ENCODE measurements at regions not wholly inside any gene's neighbourhood (a gene's known extent, or its start where the extent isn't known, plus 50 kb on each side); places are given as distances from the start of the nearest gene placed in this dataset.

DNA sequence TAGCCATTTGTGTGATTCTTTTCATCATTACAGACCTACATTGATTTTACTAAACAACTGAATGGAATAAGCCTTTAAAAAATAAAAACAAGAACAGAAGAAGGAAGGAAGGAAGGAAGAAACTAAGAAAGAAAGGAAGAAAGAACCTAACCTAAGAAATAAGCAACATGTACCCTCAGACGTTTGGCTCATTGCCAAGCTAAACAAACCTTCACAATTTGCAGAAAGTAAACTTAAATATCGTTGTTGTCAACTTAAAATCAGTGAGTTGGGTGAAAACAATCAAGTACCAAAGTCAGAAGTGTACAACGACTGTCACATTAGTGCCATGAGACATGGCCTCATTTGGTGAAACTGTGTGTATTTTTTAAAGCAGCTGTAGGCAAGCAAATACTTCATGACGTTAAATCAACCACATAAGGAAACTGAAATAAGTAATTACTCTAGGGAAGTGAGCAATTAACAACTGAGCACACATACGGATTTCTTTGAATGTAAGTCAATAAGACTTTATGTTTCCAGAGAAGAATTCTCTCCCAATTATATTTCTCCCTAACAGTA lies 313.1 kb upstream of the TMPRSS15 start:
- TF ChIP-seq, protein P1, sequence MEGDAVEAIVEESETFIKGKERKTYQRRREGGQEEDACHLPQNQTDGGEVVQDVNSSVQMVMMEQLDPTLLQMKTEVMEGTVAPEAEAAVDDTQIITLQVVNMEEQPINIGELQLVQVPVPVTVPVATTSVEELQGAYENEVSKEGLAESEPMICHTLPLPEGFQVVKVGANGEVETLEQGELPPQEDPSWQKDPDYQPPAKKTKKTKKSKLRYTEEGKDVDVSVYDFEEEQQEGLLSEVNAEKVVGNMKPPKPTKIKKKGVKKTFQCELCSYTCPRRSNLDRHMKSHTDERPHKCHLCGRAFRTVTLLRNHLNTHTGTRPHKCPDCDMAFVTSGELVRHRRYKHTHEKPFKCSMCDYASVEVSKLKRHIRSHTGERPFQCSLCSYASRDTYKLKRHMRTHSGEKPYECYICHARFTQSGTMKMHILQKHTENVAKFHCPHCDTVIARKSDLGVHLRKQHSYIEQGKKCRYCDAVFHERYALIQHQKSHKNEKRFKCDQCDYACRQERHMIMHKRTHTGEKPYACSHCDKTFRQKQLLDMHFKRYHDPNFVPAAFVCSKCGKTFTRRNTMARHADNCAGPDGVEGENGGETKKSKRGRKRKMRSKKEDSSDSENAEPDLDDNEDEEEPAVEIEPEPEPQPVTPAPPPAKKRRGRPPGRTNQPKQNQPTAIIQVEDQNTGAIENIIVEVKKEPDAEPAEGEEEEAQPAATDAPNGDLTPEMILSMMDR (IDR thresholded peaks at IDR 0.05) = no peak
- TF ChIP-seq POLR2A (IDR thresholded peaks at IDR 0.05; ENCODE audit: low read depth) = no peak
- no peak for TF ChIP-seq POLR2AphosphoS5 (IDR thresholded peaks at IDR 0.05)
- TF ChIP-seq EP300 (IDR thresholded peaks at IDR 0.05) = no peak
